K562 (cell line): ENCODE measurements at regions not wholly inside any gene's neighbourhood (a gene's known extent, or its start where the extent isn't known, plus 50 kb on each side); places are given as distances from the start of the nearest gene placed in this dataset.

Source experiments
- ATAC-seq: fragments of 200-7000 bp; cut with Tn5 transposase; 3 replicates; pipeline ENCODE4 v1.9.1; 2020; ENCODE audit warnings: moderate library complexity
- BruUV-seq: library from RNA; stranded (reverse); fragments of 400-500 nt; replicated peaks from 2 replicates; lab custom pipeline; 2021; lab: Mats Ljungman, UMichigan
- CTCF ChIA-PET: fragments of 300-600 bp; formaldehyde crosslinking; extraction: SDS; loops from one replicate; lab custom pipeline; 2021; ENCODE audit warnings: low intra/inter-chr PET ratio; lab: Yijun Ruan, JAX
- POLR2A ChIA-PET: fragments of 300-600, 350-650 bp; sonication (Branson Sonifier 250); formaldehyde crosslinking; extraction: SDS; loops from one replicate; lab custom pipeline; 2021; ENCODE audit warnings: antibody characterized with exemption, inconsistent platforms; lab: Yijun Ruan, JAX
- DNase-seq, 4 experiments: peaks; one replicate each; pipeline versions ENCODE4 v3.0.0 to v3.0.0-alpha.2; 2011 to 2018; ENCODE audit warnings: low spot score in 3 of 4, mixed read lengths in 3 of 4; ENCODE audit errors: extremely low read depth in 1 of 4
- FAIRE-seq: peaks from 2 replicates; lab custom pipeline; 2011; peaks lifted over from hg19 to GRCh38; lab: Jason Lieb, UNC
- H2AFZ ChIP-seq: 2 replicates; pipeline ENCODE4 v1.6.0; 2011; ENCODE audit warnings: low read depth, low read length, control low read depth, inconsistent platforms
- H3K27ac ChIP-seq: fragments of 200-600 bp; 3 replicates; pipeline ENCODE4 v1.8.0; 2011; ENCODE audit warnings: low read depth, mild to moderate bottlenecking, control low read depth, inconsistent platforms, low read length, moderate library complexity, mixed read lengths; ENCODE audit errors: extremely low read depth
- H3K27me3 ChIP-seq, 2 experiments: fragments of 300-600 bp in 1 of 2; 2 replicates in 1 of 2; 3 replicates in 1 of 2; pipeline versions ENCODE4 v1.6.0 to v1.8.0; 2011; ENCODE audit warnings: inconsistent platforms in 2 of 2, low read length in 2 of 2, mild to moderate bottlenecking in 1 of 2, mixed read lengths in 1 of 2, moderate library complexity in 1 of 2; ENCODE audit not compliant: control insufficient read depth in 2 of 2, insufficient read depth in 2 of 2
- H3K36me3 ChIP-seq: fragments of 300-600 bp; 3 replicates; pipeline ENCODE4 v1.8.0; 2011; ENCODE audit warnings: mild to moderate bottlenecking, low read length, inconsistent platforms; ENCODE audit not compliant: control insufficient read depth, insufficient read depth
- H3K4me1 ChIP-seq, 2 experiments: fragments of 200-600 bp in 1 of 2; replicated peaks in 1 of 2; 2 replicates in 1 of 2; 3 replicates in 1 of 2; pipeline versions ENCODE4 v1.5.1 to v1.8.0; 2011; ENCODE audit warnings: inconsistent platforms in 2 of 2, low read length in 2 of 2, mild to moderate bottlenecking in 1 of 2, mixed read lengths in 1 of 2, moderate library complexity in 1 of 2; ENCODE audit not compliant: control insufficient read depth in 2 of 2, insufficient read depth in 2 of 2
- H3K4me2 ChIP-seq: 2 replicates; pipeline ENCODE4 v1.6.1; 2011; ENCODE audit warnings: low read length, control low read depth, inconsistent platforms, mixed read lengths; ENCODE audit not compliant: insufficient read depth
- H3K4me3 ChIP-seq: fragments of 200-600 bp; sonication (generic), shearing (Covaris generic); 2 replicates; pipeline ENCODE4 v1.5.1; 2016; ENCODE audit warnings: control low read depth, inconsistent platforms
- H3K79me2 ChIP-seq: fragments of 200-600 bp; 3 replicates; pipeline ENCODE4 v1.8.0; 2011; ENCODE audit warnings: low read length, inconsistent platforms; ENCODE audit not compliant: control insufficient read depth, insufficient read depth
- H3K9ac ChIP-seq, 2 experiments: 2 replicates each; pipeline versions ENCODE4 v1.6.0 to v1.6.1; 2011; ENCODE audit warnings: low read depth in 2 of 2, low read length in 2 of 2, control low read depth in 1 of 2, inconsistent platforms in 1 of 2, mild to moderate bottlenecking in 1 of 2, mixed read lengths in 1 of 2; ENCODE audit not compliant: insufficient read depth in 1 of 2
- H3K9me1 ChIP-seq: one replicate; pipeline ENCODE4 v1.6.0; 2011; ENCODE audit warnings: inconsistent platforms, mild to moderate bottlenecking, low read length, moderate library complexity; ENCODE audit not compliant: control insufficient read depth, insufficient read depth
- H3K9me3 ChIP-seq: replicated peaks from 2 replicates; pipeline ENCODE4 v1.5.1; 2011; ENCODE audit warnings: low read depth, low read length, inconsistent platforms; ENCODE audit not compliant: control insufficient read depth, insufficient read depth
- H4K20me1 ChIP-seq: replicated peaks from 2 replicates; pipeline ENCODE4 v1.6.1; 2011; ENCODE audit warnings: low read length, inconsistent platforms, mixed read lengths; ENCODE audit not compliant: control insufficient read depth, insufficient read depth
- HDAC3 ChIP-seq: fragments of 450-650 bp; IDR thresholded peaks from 2 replicates; pipeline ENCODE4 v1.6.1; 2018; ENCODE audit warnings: borderline replicate concordance, mild to moderate bottlenecking, moderate library complexity; ENCODE audit not compliant: partially characterized antibody
- ZNF431 ChIP-seq: sonication (generic); formaldehyde crosslinking; IDR thresholded peaks from 2 replicates; pipeline ENCODE4 v1.8.0; 2022; ENCODE audit warnings: mild to moderate bottlenecking, missing genetic modification reagents
- WGBS: fragments of 100-300 bp; shearing (Covaris generic); methylation state at CpG from one replicate; pipeline ENCODE4 v1.1.6; 2016; ENCODE audit warnings: low coverage, mixed read lengths; ENCODE audit not compliant: insufficient coverage; ENCODE audit errors: missing lambda C conversion rate; 5-methylcytosine and 5-hydroxymethylcytosine counted together
- in situ Hi-C: fragments of 300-500 bp; cut with MboI; formaldehyde crosslinking; loops from 4 replicates; pipeline ENCODE4 v1.15.0; 2018; ENCODE audit warnings: inconsistent platforms, mixed read lengths
- intact Hi-C: fragments of 100-400 bp; cut with micrococcal nuclease; formaldehyde crosslinking; loops from 2 replicates; pipeline ENCODE4 v1.14.2; 2022
- TF ChIP-seq, protein P1 (sequence below): fragments of 200-800 bp; sonication (Bioruptor generic); IDR thresholded peaks from 2 replicates; pipeline ENCODE4 v1.6.1; 2016; ENCODE audit warnings: missing genetic modification characterization, missing compliant biosample characterization
- TF ChIP-seq, protein P2 (sequence below): fragments of 450-650 bp; IDR thresholded peaks from one replicate; pipeline ENCODE4 v1.6.1; 2018; ENCODE audit warnings: mild to moderate bottlenecking, moderate library complexity; ENCODE audit not compliant: partially characterized antibody

DNA sequence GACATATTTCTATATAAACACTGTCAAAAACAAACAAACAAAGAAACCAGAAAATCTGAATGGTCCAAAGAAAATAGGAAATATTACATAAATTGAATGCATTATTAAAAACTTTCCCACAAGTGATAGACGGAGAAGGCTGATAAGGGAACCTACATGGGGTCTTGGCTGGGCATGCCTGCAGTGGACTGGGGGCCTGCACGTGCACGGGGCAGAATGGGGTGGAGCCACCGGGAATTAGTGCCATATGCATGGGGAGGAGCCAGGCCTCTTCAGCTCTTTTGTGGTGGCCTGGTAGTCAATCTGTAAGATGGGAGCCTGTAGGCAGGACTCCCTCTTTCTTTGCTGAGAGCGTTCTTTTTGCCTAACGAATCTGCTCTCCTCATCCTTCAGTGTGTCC, 1031.7 kb upstream of the FBXO33 start:
- FAIRE-seq (no peak), ATAC-seq (no peak), DNase-seq (no peak)
- H3K9ac ChIP-seq: no peak overlapping the region
- 0% methylated on average over 3 of the region's 6 CpGs for WGBS
- H3K79me2 ChIP-seq: no peaks in the 10 kb centered on the region
- ChIA-PET POLR2A (no interaction called here), CTCF (no interaction called here)
- no peaks in the 10 kb centered on the region for H3K36me3 ChIP-seq
- H3K9me1 ChIP-seq: no peaks in the 10 kb centered on the region
- H2AFZ ChIP-seq: no peak overlapping the region
- TF ChIP-seq, protein P1, sequence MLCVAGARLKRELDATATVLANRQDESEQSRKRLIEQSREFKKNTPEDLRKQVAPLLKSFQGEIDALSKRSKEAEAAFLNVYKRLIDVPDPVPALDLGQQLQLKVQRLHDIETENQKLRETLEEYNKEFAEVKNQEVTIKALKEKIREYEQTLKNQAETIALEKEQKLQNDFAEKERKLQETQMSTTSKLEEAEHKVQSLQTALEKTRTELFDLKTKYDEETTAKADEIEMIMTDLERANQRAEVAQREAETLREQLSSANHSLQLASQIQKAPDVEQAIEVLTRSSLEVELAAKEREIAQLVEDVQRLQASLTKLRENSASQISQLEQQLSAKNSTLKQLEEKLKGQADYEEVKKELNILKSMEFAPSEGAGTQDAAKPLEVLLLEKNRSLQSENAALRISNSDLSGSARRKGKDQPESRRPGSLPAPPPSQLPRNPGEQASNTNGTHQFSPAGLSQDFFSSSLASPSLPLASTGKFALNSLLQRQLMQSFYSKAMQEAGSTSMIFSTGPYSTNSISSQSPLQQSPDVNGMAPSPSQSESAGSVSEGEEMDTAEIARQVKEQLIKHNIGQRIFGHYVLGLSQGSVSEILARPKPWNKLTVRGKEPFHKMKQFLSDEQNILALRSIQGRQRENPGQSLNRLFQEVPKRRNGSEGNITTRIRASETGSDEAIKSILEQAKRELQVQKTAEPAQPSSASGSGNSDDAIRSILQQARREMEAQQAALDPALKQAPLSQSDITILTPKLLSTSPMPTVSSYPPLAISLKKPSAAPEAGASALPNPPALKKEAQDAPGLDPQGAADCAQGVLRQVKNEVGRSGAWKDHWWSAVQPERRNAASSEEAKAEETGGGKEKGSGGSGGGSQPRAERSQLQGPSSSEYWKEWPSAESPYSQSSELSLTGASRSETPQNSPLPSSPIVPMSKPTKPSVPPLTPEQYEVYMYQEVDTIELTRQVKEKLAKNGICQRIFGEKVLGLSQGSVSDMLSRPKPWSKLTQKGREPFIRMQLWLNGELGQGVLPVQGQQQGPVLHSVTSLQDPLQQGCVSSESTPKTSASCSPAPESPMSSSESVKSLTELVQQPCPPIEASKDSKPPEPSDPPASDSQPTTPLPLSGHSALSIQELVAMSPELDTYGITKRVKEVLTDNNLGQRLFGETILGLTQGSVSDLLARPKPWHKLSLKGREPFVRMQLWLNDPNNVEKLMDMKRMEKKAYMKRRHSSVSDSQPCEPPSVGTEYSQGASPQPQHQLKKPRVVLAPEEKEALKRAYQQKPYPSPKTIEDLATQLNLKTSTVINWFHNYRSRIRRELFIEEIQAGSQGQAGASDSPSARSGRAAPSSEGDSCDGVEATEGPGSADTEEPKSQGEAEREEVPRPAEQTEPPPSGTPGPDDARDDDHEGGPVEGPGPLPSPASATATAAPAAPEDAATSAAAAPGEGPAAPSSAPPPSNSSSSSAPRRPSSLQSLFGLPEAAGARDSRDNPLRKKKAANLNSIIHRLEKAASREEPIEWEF (CRISPR knock-in tag): no peak
- no peak for TF ChIP-seq HDAC3
- TF ChIP-seq, protein P2, sequence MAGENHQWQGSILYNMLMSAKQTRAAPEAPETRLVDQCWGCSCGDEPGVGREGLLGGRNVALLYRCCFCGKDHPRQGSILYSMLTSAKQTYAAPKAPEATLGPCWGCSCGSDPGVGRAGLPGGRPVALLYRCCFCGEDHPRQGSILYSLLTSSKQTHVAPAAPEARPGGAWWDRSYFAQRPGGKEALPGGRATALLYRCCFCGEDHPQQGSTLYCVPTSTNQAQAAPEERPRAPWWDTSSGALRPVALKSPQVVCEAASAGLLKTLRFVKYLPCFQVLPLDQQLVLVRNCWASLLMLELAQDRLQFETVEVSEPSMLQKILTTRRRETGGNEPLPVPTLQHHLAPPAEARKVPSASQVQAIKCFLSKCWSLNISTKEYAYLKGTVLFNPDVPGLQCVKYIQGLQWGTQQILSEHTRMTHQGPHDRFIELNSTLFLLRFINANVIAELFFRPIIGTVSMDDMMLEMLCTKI: no peak
- TF ChIP-seq ZNF431 (CRISPR knock-in tag): no peak
- in situ Hi-C loops: no loop called here
- no peak overlapping the region for H3K4me2 ChIP-seq
- no peaks in the 10 kb centered on the region; the same call in 1 of the 2 replicates for H3K9me3 ChIP-seq
- no TSS peak for BruUV-seq
- no peaks in the 10 kb centered on the region for H3K27me3 ChIP-seq
- intact Hi-C loops: no loop called here
- no peaks in the 10 kb centered on the region for H3K4me1 ChIP-seq
- no peak overlapping the region for H3K27ac ChIP-seq
- H3K4me3 ChIP-seq: no peak overlapping the region
- H4K20me1 ChIP-seq: no peaks in the 10 kb centered on the region
